ENCODE measurements at regions not wholly inside any gene's neighbourhood (a gene's known extent, or its start where the extent isn't known, plus 50 kb on each side); places are given as distances from the start of the nearest gene placed in this dataset.

DNA sequence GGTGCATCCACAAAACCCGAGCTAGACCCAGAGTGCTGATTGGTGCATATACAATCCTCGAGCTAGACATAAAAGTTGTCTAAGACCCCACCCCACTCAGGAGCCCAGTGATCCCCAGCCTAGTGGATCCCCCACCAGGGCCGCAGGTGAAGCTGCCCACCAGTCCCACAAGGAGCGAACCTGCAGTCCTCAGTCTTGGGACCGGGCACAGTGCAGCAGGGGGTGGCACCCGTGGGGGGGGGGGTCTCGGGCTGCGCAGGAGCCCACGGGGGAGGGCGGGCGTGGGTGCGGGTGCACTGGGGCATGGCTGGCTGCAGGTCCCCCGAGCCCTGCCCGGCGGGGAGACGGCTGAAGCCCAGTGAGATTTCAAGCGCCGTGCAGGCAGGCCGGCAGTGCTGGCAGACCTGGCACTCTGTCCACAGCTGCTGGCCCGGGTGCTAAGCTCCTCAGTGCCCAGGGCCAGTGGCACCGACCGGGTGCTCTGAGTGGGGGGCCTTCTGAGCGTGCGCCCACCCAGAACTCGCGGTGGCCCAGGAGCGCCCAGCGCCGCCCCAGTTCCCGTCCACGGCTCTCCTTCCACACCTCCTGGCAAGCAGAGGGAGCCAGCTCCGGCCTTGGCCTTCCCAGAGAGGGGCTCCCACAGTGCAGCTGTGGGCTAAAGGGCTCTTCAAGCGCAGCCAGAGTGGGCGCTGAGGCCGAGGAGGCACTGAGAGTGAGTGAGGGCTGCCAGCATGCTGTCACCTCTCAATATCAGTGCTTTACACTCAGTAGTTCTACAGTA lies 989.1 kb downstream of the FAM181B start:
- DNase-seq: no peak

DNA sequence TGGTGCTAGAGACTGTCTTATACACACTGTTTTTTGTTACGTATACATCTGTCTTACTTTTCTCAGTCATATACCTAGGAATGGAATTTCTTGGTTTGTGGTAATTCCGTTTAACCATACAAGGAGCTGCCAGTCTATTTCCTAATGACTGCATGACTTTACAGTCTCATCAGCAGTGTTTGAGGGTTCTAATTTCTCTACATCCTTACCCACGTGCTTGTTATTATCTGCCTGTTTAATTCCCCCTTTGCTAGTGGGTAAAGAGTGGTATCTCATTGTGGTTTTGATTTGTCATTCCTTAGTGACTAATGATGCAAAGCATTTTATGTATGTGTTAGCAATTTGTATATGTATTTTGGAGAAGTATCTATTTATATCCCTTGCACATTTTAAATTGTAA lies 1008.0 kb downstream of the FAM181B start:
- DNase-seq: no peak

DNA sequence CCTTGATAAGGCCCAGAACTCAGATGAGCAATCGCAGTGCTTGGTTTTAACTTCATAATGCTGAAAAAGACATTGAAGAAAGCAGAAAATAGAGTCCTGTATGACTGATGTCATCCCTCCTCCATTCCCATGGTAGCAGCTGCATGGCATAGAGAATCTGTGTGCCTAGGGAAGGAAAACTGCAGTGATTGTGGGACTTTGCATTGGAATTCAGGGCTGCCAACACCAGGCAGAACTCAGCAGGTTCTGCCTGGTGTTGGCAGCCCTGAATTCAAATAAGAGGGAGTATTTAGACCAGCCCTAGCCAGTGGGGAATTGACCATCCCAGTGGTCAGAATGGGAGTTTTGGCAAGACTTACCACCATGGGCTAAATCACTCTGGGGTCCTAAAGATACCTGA lies 1016.0 kb downstream of the FAM181B start:
- DNase-seq: no peak

DNA sequence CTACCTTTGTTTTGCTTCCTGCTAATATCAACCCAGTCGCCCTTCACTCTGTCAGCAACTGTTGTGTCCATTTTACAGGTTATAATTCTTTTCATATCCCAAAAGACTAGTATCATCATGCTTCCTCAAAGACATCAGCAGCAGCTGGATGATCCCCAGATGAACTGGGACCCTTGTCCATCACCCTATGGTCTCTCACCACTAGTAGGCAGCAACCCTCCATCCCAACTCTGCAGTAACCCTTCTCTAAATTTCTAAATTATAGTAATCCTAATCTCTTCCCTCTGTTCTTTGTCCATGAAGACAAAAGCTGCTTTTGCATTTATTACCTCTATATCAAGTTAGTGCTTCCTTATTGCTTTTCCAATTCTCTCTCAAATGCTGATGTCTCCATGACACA lies 1025.8 kb downstream of the FAM181B start:
- no peak for DNase-seq

DNA sequence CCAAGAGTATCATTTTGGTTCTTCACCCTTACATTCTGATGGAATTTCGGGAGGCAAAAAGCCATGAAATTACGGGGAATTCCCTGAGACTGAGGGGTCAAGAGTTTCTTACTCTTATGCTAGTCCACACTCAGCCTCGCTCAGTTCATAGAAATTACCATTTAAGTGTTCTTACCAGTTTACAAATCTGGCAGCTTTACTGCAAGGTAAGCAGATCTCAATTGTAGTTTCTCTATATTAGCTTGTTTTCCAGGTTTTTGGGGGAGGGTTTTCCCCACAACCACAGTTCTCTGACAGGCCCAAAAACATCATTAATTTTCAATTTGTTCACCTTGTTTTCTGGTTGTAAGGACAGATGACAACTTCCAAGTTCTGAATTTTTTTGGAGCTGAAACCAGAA lies 1028.4 kb downstream of the FAM181B start:
- no peak for DNase-seq

DNA sequence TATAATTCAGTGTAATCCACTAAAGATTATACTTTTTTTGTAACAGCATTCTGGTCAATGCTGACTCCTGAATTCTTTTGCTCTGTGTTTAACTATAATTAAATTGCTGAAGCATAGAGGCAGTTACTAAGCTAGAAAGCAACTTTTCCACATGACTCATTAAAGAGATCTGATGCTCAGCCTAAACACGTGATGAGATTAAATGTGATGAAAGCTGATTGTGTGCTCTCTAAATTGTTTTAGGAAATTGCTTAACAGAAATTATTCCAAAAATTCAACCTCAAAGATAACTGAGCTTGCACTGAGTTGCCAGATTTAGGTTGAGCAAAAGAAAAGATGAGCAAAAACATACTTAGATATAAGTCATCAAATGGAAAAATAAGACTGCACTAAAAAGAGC lies 1033.6 kb downstream of the FAM181B start:
- DNase-seq: no peak

DNA sequence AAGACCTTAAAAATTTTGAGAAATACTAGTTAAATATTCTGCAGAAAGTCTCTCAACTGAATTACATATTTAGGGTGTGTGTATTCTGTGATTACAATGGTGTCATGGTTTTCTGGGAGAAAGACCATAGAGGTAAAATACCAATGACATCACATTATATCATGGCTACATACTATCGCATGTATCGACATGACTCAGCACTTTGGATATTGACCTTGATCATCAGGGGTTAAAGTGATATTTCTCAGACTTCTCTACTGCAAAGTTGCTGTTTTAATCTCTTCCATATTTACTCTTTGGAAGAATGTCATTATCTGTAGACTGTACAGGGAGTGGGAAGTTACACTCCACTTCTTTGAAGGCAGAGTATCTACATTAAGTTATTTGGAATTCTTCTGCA lies 1046.6 kb downstream of the FAM181B start:
- no peak for DNase-seq

DNA sequence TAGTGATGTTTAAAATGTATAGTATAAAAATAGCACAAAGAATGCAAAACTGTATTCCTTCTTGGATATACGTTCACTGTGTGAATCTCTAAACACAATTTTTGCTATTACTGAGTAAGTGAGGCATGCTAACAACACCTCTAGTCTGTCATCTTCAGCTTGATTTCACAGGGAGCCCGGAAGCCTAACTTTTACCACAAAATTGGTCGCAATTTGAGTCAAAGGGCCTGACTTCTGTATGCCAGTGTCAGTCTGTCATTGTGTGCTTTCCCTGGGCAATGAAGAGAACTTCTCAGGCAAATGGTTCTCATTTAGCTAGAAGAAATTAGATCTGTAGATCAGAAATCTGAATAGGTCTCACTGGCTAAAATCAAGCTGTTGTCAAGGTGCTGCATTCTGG lies 1059.5 kb downstream of the FAM181B start:
- DNase-seq: no peak

DNA sequence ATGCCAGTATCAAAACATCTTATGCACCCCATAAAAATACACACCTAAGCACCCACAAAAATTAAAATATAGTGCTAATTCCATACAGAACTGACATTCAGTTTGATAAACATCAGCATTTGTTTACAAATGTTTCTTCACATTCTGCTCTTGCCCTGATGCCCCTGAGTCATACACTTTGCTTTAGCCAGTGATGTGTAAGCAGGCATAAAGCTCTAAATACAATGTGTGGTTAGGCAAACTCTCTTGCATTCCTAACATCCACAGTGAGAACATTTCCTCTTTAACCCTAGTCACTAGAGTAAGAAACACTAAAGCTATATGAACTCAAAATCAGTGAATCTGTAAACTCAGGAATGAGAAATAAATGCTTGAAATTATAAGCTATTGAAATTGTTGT lies 1060.7 kb downstream of the FAM181B start:
- DNase-seq: no peak

DNA sequence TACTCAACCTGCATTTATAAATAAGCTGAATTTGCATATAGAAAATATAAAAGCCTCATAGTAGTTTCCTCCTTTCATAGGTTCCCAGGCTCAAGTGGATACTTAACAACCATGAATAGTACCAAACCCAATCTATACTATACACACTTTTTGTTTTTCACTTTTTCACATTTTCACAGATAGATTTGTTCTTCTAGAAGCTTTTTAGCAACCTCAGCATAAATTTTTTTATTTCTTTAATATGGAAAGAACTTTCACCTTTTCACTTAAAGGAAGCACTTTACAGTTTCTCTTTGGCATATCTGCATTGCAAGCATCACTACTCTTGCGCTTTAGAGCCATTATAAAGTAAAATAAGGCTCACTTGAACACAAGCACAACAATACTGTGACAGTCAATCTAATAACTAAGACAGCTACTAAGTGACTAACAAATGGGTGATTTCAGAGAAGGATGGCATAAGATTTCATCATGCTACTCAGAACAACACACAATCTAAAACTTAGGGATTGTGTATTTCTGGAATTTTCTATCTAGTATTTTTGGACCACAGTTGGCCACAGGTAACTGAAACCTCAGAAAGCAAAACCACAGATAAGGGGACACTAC lies 1063.6 kb downstream of the FAM181B start:
- no peak for DNase-seq

DNA sequence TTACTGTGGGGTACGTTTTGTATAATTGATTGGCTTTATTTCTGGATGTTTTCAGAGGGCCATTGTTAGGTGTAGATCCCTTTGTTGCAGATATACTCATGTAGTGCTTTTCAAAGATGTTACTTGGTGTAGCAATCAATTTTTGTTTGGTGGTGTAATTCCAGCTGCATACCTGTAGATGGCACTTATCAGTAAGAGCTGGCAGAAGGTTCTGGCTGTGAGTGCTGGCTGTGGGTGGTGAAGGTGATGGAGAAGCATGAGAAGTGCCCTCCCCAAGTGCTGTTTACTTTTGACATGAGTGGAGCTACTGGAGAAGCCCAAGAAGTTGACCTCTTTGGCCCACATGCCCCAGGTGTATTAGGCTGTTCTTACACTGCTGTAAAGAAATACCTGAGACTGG lies 1074.9 kb downstream of the FAM181B start:
- no peak for DNase-seq

DNA sequence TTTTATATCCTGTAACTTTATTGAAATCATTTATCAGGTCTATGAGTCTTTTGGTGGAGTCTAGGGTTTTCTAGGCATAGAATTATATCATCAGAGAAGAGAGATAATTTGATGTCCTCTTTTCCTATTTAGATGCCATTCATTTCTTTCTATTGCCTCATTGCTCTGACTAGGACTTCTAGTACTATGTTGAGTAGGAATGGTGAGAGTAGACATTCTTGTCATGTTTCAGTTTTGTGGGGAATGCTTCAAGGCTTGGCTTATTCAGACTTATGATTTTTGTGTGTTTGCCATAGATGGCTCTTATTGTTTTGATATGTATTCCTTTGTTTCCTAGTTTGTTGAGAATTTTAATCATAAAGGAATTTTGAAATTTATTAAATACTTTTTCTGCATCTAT lies 1078.3 kb downstream of the FAM181B start:
- no peak for DNase-seq

DNA sequence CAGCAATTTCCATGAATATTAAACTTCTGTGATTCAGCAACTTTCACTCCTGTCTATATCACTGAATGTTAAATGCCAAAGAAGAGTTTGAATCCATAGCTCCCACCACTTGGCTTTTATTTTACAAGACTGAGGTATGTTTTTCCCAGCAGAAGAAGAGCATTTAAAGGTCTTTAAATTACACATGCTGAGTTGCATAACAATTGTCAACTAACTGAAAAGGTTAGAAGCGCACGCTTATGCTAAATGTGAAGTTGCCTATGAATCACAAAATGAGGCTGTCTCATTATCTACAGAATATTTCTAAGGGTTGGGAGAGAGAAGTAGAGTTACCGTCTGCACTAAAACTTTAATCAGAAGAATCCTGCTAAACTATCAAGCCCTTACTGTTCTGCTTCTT lies 1086.3 kb downstream of the FAM181B start:
- peak; percentile 2 for DNase-seq

DNA sequence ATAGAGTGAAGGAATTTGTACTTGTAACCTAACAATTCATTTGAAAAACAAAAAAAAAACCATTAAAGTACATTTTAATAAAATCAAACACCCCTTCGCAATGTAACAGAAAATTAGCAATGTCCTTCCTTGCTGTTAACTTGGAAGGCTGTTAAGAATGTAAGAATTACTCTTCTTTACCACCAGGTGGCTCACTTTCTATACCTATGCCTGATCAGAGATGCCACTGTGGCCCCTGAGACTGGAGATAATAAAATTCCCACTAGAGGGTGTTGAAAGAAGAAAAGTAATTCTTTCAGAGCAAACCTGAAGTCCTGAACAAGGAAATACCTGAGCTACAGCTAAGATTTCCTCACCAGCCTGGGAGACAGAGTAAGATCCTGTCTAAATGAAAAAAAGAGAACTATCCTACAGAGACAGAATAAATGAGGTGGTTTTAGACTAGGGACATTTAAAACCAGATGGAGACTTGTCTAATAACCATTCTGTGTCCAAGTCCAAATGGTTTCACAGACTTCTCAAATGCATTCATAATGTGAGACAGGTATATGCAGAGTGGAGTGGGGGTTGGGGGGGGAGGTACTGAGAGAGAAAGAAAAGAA lies 1089.3 kb downstream of the FAM181B start:
- DNase-seq: peak; percentile 57

DNA sequence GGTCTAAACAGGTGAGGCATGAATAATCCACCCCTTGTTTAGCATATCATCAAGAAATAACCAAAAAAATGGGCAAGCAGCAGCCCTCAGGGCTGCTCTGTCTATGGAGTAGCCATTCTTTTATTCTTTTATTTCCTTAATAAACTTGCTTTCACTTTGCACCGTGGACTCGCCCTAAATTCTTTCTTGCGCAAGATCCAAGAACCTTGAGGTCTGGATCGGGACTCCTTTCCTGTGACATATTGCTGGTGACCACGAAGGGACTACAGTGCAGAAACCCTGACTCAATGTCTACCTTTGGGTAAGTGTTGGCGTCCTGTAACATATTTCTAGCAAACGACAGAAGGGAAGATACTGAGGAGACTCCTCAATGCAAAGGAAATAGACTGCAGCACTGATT lies 1099.2 kb downstream of the FAM181B start:
- DNase-seq: no peak

DNA sequence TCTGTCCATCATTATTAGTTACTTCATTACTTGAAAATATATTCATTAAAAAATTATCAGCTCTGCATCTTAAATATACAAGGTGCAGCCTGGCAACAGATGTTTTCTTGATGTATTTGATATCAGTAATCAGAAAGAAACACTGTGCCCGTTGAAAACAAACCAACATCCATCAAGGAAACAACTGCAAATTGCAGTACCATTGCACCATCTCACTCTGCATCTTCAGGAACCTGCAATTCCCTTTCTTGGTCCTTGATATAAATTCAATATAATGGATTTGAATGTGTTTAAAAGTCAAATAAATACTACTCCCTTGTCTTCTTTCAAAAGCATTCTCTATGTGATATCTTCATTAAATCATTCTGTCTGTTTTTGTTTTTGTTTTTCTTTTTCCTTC lies 1131.2 kb downstream of the FAM181B start:
- DNase-seq: no peak

DNA sequence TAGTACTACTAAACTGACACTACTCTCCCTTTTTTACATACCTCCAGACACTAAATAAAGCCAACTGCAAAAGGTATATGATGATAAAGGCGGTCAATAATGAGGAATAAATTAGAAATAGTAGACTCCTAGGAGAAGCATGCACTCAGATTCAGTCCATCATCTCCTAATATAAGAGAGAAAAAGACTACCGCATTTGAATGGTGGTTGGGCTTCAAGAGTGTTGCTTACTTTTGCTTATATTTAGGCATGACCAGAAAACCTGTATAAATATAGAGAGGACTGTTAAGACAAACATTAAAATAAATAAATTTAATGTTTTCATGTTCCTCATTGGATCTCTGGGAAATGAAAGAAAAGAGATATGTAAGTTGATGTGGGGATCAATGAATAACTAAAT lies 1137.0 kb downstream of the FAM181B start:
- peak; percentile 30 for DNase-seq

DNA sequence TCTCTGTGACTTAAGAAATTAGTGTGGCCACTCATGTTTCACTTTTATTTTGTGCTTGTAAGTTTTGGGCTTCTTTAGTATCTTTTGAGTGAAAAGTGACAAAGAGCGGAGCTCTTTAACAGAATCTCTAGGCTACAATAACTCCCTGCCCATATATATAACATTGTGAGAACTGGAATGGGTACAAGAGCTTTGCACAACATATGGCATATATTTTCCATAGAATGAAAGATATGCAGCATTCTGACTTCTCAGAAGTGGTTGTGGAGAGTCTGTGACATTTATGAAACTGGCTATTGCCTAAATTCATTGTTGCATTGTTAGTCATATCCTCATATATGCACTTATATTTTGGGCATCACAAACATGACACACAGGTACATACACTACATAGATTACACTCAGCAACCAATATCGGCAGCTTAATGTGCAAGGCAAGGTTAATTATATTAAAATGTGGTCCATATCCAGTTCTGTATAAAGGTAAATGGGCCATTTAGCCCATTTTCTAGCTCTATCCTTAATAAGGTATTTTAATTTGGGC lies 1148.2 kb downstream of the FAM181B start:
- no peak for DNase-seq

DNA sequence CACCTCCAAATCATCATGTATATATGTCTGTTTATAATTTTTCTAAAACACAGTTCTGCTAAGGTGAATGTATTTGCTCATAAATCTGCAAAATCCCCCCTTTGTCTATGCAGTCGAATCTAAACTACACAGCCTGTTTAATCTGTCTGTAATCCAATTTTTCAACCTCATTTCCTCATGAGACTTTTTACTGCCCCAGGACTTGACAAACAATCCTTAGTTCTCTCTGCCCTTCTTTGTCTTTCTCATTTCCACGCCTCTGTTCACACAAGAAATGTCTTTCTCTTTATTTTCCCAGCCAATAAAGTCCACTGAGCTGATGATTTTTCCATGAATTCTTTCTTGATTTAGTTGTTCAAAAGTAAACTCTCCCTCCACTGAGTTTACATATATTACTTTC lies 1154.3 kb downstream of the FAM181B start:
- DNase-seq: no peak

DNA sequence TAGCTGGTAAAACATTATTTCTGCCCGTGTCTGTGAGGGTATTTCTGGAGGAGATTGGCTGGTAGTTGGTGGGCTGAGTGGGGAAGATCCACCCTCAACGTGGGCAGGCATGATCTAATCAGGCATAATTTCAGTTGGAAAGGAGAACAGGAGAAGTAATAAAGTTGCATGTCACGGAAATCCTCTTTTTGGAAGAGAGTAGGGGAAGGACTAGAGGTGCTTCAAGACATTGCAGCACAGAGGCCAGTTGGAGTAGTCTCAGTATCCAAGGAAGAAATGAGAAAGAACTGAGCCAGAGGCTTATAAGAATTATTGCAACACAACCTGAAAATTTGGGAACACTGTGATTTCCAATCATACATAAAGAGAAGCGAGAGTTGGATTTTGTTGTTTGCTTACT lies 1155.1 kb downstream of the FAM181B start:
- DNase-seq: no peak

DNA sequence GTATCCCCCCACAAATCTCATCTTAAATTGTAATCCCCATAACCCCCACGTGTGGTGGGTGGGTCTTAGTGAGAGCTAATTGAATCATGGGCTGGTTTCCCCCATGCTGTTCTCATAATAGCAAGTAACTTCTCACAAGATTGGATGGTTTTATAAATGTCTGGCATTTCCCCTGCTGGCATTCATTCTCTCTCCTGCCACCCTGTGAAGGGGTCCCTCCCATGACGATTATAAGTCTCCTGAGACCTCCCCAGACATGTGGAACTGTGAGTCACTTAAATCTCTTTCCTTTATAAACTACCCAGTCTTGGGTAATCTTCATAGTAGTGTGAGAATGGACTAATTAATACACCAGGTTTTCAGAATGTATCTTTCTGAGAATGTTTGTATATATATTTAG lies 1159.4 kb downstream of the FAM181B start:
- no peak for DNase-seq

DNA sequence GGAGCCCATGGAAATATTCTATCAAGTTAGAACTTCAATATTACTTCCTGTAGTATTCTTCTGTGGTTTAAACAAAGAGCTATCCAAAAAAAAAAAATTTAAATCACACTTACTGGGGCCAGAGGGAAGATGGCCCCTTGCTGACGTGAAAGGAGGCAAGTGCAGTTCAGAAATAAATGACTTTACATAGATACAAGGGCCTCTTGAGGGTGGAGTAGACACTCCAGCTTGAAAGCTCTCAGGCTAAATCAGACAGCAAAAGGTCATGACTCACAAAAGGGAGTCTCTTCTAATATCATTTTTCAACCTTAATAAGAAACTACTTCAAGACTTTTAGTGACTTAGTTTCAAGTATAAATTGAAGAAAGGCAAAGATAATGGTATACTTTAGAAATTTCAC lies 1160.3 kb downstream of the FAM181B start:
- DNase-seq: peak; percentile 17

DNA sequence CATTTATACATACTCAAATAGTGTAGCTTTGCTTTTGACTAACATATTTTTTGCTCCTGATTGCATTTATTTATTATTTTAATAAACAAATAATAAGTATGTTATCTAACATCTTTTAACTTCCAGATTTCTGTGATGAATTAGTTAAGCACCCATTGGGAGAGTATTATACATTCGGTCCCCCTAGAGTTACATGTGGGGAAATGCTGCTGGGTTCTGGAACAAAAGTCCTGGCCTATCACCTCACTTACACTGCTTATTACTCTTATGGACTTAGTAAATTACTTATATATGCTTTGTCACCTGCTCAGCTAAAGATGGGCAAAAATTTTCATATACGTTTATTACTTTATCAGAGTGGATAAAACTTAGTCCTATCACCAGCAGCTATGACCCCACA lies 1163.0 kb downstream of the FAM181B start:
- no peak for DNase-seq

DNA sequence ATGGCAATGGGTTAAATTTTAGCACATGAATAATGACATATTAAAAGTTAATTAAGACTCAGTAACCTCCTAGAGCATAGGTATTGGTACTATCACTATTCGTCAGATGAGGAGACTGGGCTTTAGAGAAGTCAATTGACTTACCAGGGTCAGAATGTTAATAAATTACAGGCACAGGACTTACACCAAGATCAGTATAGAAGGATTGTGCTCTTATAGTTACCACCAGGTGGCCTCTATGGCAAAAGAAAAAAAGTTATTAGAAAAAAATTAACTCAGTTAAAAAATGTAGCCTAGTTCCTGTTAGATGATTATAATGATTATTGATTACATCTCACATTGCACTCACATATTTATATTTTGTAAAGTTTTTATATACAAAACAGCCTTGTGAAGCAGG lies 1163.7 kb downstream of the FAM181B start:
- no peak for DNase-seq

Measured in tongue (tissue), 1 donor.